ENCODE measurements at regions not wholly inside any gene's neighbourhood (a gene's known extent, or its start where the extent isn't known, plus 50 kb on each side); places are given as distances from the start of the nearest gene placed in this dataset.

GRCh38 chr4:165721815-165722214 lies 151.2 kb upstream of the TLL1 start:
- no peaks in the 10 kb centered on the region for H3F3A ChIP-seq (ENCODE audit: low read depth)
- Mint-ChIP-seq H3K4me1 (peaks cover 12% of the 10 kb centered on the region), H3K27ac (peak overlapping the region; percentile 21), H3K27me3 (ENCODE audit: insufficient read depth, low read depth) (no peaks in the 10 kb centered on the region), H3K36me3 (no peaks in the 10 kb centered on the region), H3K9me3 (peaks cover 2% of the 10 kb centered on the region), H3K4me3 (no peak overlapping the region)
- H3K9me3 ChIP-seq (ENCODE audit: low read depth) = no peaks in the 10 kb centered on the region
- DNase-seq (ENCODE audit: low spot score) = no peak
- H3K27me3 ChIP-seq = no peaks in the 10 kb centered on the region
- no peak overlapping the region for H3K9ac ChIP-seq
- no peaks in the 10 kb centered on the region for H3K79me2 ChIP-seq (ENCODE audit: low read depth)
- H3K36me3 ChIP-seq = no peaks in the 10 kb centered on the region
- peaks cover 4% of the 10 kb centered on the region for H3K4me1 ChIP-seq
- no peaks in the 10 kb centered on the region for H4K20me1 ChIP-seq (ENCODE audit: low read depth)
- H3K4me2 ChIP-seq = no peak overlapping the region
- peak overlapping the region; percentile 36 for H2AFZ ChIP-seq (replicated peaks)
- H3K4me3 ChIP-seq = no peak overlapping the region
- H3K27ac ChIP-seq = no peak overlapping the region
- no peak for TF ChIP-seq CTCF (IDR thresholded peaks at IDR 0.05)
- TF ChIP-seq EZH2phosphoT487 (IDR thresholded peaks at IDR 0.05) = no peak
- no peak for TF ChIP-seq EZH2 (IDR thresholded peaks at IDR 0.05)

- no peaks in the 10 kb centered on the region for H3F3A ChIP-seq (ENCODE audit: low read depth)
- H2AFZ ChIP-seq (replicated peaks) = no peak overlapping the region
- H3K4me3 Mint-ChIP-seq = no peak overlapping the region
- no peaks in the 10 kb centered on the region for H4K20me1 ChIP-seq (ENCODE audit: low read depth)
- no peak overlapping the region for H3K9ac ChIP-seq
- peaks cover 2% of the 10 kb centered on the region for H3K9me3 Mint-ChIP-seq
- H3K36me3 ChIP-seq = no peaks in the 10 kb centered on the region
- H3K4me3 ChIP-seq = no peak overlapping the region
- peaks cover 12% of the 10 kb centered on the region for H3K4me1 Mint-ChIP-seq
- H3K36me3 Mint-ChIP-seq = no peaks in the 10 kb centered on the region
- H3K9me3 ChIP-seq (ENCODE audit: low read depth) = no peaks in the 10 kb centered on the region
- no peaks in the 10 kb centered on the region for H3K27me3 Mint-ChIP-seq (ENCODE audit: insufficient read depth, low read depth)
- H3K79me2 ChIP-seq (ENCODE audit: low read depth) = no peaks in the 10 kb centered on the region
- H3K27ac Mint-ChIP-seq = no peak overlapping the region
- H3K27me3 ChIP-seq = no peaks in the 10 kb centered on the region
- no peak overlapping the region for H3K27ac ChIP-seq
- TF ChIP-seq CTCF (IDR thresholded peaks at IDR 0.05) (no peak), EZH2 (IDR thresholded peaks at IDR 0.05) (no peak), EZH2phosphoT487 (IDR thresholded peaks at IDR 0.05) (no peak)
- peaks cover 4% of the 10 kb centered on the region for H3K4me1 ChIP-seq
- no peak for DNase-seq (ENCODE audit: low spot score)
- no peak overlapping the region for H3K4me2 ChIP-seq
Measured at GRCh38 chr4:165723051-165723795, 149.8 kb upstream of the TLL1 start.

- H3K4me3 Mint-ChIP-seq = no peak overlapping the region
- H3K9ac ChIP-seq = no peak overlapping the region
- no peak overlapping the region for H3K4me2 ChIP-seq
- no peak overlapping the region for H2AFZ ChIP-seq (replicated peaks)
- no peaks in the 10 kb centered on the region for H3K27me3 Mint-ChIP-seq (ENCODE audit: insufficient read depth, low read depth)
- no peaks in the 10 kb centered on the region for H3F3A ChIP-seq (ENCODE audit: low read depth)
- H3K36me3 Mint-ChIP-seq = no peaks in the 10 kb centered on the region
- peaks cover 12% of the 10 kb centered on the region for H3K4me1 Mint-ChIP-seq
- no peak for DNase-seq (ENCODE audit: low spot score)
- no peaks in the 10 kb centered on the region for H3K9me3 ChIP-seq (ENCODE audit: low read depth)
- H3K27ac Mint-ChIP-seq = no peak overlapping the region
- H3K79me2 ChIP-seq (ENCODE audit: low read depth) = no peaks in the 10 kb centered on the region
- no peak overlapping the region for H3K27ac ChIP-seq
- peaks cover 3% of the 10 kb centered on the region for H3K4me1 ChIP-seq
- no peaks in the 10 kb centered on the region for H4K20me1 ChIP-seq (ENCODE audit: low read depth)
- H3K9me3 Mint-ChIP-seq = peaks cover 2% of the 10 kb centered on the region
- H3K27me3 ChIP-seq = no peaks in the 10 kb centered on the region
- TF ChIP-seq EZH2phosphoT487 (IDR thresholded peaks at IDR 0.05) (no peak), CTCF (IDR thresholded peaks at IDR 0.05) (no peak), EZH2 (IDR thresholded peaks at IDR 0.05) (no peak)
- no peak overlapping the region for H3K4me3 ChIP-seq
- no peaks in the 10 kb centered on the region for H3K36me3 ChIP-seq
Measured at GRCh38 chr4:165724786-165725185, 148.3 kb upstream of the TLL1 start.
